ENCODE measurements at regions not wholly inside any gene's neighbourhood (a gene's known extent, or its start where the extent isn't known, plus 50 kb on each side); places are given as distances from the start of the nearest gene placed in this dataset.

- TF ChIP-seq, protein P1, sequence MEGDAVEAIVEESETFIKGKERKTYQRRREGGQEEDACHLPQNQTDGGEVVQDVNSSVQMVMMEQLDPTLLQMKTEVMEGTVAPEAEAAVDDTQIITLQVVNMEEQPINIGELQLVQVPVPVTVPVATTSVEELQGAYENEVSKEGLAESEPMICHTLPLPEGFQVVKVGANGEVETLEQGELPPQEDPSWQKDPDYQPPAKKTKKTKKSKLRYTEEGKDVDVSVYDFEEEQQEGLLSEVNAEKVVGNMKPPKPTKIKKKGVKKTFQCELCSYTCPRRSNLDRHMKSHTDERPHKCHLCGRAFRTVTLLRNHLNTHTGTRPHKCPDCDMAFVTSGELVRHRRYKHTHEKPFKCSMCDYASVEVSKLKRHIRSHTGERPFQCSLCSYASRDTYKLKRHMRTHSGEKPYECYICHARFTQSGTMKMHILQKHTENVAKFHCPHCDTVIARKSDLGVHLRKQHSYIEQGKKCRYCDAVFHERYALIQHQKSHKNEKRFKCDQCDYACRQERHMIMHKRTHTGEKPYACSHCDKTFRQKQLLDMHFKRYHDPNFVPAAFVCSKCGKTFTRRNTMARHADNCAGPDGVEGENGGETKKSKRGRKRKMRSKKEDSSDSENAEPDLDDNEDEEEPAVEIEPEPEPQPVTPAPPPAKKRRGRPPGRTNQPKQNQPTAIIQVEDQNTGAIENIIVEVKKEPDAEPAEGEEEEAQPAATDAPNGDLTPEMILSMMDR (IDR thresholded peaks at IDR 0.05; ENCODE audit: extremely low read depth, missing control alignments): no peak
- no peak for DNase-seq (ENCODE audit: low spot score)
Observed at GRCh38 chr6:22637782-22638181, 68.4 kb downstream of the HDGFL1 start.

DNA sequence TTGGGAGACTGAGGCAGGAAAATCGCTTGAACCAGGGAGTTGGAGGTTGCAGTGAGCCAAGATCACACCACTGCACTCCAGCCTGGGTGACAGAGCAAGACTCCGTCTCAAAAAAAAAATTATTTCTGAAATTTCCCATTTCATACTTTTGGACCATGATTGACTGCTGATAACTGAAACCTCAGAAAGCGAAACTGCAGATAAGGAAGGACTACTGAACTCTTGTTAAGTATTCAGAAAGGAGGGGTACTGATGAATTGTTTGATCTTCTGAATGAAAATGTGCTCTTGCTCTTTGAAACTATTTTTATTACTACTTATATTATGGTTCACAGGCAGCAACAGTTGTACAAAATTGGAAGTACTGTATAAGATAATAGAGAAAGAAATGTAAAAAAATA, 69.0 kb downstream of the HDGFL1 start:
- DNase-seq (ENCODE audit: low spot score): no peak
- TF ChIP-seq, protein P1 (IDR thresholded peaks at IDR 0.05; ENCODE audit: extremely low read depth, missing control alignments): no peak

- no peak for DNase-seq (ENCODE audit: low spot score)
- TF ChIP-seq, protein P1 (IDR thresholded peaks at IDR 0.05; ENCODE audit: extremely low read depth, missing control alignments): no peak
Observed at GRCh38 chr6:22642254-22642653, 72.9 kb downstream of the HDGFL1 start.

- DNase-seq (ENCODE audit: low spot score): no peak
- TF ChIP-seq, protein P1 (IDR thresholded peaks at IDR 0.05; ENCODE audit: extremely low read depth, missing control alignments): no peak
Observed at GRCh38 chr6:22643780-22644179, 74.4 kb downstream of the HDGFL1 start.

DNA sequence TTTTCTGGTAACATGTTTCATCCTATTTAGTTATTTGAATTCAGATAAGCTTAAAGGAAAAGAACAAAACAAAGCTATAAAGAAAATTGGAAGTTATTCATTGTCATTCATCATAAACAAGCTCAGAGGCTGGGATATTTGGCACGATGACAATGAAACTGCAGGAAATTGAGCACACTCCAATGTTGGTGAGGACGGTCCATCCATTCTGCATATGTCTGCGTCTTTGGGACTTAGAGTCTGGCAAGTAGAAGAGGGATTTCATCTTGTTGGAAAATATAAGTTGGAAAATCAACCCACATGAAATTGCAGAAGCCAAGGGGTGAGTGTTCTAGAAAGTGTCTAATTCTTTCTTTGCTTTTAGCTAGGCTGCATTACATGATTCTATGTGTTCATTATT, 78.4 kb downstream of the HDGFL1 start:
- TF ChIP-seq, protein P1 (IDR thresholded peaks at IDR 0.05; ENCODE audit: extremely low read depth, missing control alignments): no peak
- DNase-seq (ENCODE audit: low spot score): no peak

GRCh38 chr6:22651731-22652130, 82.4 kb downstream of the HDGFL1 start:
- TF ChIP-seq, protein P1 (IDR thresholded peaks at IDR 0.05; ENCODE audit: extremely low read depth, missing control alignments): no peak
- DNase-seq (ENCODE audit: low spot score): no peak

DNA sequence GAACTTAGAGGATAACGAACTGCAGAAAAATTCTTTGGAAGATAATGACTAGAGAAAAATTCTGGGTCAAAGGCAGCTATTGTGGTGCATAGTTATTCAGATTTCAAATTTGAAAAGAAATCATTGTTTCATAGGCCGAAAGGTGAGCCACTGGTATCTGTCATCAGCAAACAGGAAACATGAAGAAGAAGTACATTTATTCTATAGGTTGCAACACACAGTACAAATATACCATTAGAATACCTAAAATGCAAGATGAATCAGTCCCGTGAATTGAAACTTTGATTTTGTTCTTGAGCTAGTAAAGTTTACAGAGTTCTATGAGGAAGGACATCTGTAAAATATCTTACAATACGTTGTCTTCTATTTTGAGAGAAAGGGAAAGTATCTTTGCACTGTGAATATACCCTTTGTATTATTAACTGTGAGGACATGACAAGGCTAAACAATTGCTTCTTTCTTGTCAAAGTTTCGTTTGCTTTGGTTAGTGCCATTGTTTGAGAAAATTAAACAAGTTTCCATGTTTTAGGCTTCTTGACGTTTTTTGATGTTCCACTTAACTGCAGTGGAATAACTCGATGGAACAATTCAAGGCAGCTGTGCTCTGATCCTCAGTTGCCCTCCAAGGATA, 84.7 kb downstream of the HDGFL1 start:
- TF ChIP-seq, protein P1 (IDR thresholded peaks at IDR 0.05; ENCODE audit: extremely low read depth, missing control alignments): no peak
- DNase-seq (ENCODE audit: low spot score): no peak
